ENCODE measurements at regions not wholly inside any gene's neighbourhood (a gene's known extent, or its start where the extent isn't known, plus 50 kb on each side); places are given as distances from the start of the nearest gene placed in this dataset.

DNA sequence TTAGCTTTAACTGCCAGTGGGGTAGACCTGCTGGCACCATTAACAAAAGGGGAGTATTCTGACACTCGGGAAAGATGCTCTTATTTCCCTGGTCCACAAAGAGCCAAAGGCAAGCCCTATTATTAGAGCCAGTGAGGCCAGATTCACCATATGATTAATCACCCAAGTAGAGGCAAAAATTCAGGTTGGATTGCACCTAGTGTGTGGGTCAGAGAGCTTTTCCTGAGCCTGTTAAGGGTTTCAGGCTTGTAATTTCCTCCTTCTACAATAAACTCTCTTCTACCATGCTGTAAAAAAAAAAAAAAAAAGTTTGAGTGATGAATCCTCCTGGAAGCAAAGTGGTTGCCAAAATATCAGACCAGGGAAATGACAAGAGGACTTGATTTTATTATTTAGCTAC, 163.5 kb downstream of the MBL2 start:
- no peaks in the 10 kb centered on the region for H3K9me2 ChIP-seq (ENCODE audit: insufficient read depth, low read length)
- no peaks in the 10 kb centered on the region for H3K79me2 ChIP-seq (replicated peaks; ENCODE audit: insufficient read depth, low read length)
- H3K4me3 ChIP-seq (ENCODE audit: low read length): no peak overlapping the region
- no peak for TF ChIP-seq RAD21 (conservative IDR thresholded peaks at IDR 0.05)
- H3K27ac ChIP-seq (ENCODE audit: low read length): no peak overlapping the region
- no peaks in the 10 kb centered on the region for H3K36me3 ChIP-seq (ENCODE audit: insufficient read depth, low read length)
- H4K20me1 ChIP-seq (ENCODE audit: insufficient read depth): no peaks in the 10 kb centered on the region
- H2AFZ ChIP-seq (ENCODE audit: low read depth, low read length): no peak overlapping the region
- H3F3A ChIP-seq (ENCODE audit: insufficient read depth, low read length, poor library complexity, severe bottlenecking): no peaks in the 10 kb centered on the region
- no peak overlapping the region for H3K4me2 ChIP-seq (ENCODE audit: low read length)
- no peaks in the 10 kb centered on the region for H3K27me3 ChIP-seq (ENCODE audit: insufficient read depth, low read depth, low read length)
- no peak overlapping the region for H3K9ac ChIP-seq (ENCODE audit: low read length)
- H3K9me3 ChIP-seq (ENCODE audit: low read length): no peaks in the 10 kb centered on the region

DNA sequence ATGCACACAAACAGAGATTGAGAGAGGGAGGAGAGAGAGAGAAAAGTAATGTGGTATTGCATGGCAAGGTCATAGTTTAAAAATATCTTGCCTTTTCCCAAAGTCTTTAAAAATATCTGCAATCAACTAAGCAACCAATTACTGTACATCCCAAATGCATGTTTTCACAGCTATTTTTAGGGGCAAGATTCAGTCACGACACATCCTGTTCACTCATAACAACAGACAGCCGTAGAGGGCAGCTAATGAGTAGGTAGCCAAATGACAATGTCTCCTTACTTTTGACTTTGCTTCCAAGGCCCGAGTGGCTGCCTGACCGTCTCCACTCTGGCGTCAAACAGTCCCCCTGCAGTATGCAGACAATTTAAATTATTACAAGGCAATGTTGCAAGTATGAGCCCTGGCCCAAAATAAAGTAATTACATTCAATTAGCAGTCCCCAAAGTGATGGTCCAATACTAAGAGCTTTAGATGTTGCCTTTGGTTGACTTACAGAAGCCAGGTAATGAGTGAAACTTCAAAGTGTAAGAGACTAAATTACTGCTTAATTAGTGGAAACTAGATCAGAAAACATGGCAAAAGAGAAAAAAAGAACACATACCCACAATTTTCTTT, 162.9 kb downstream of the MBL2 start:
- no peaks in the 10 kb centered on the region for H3K79me2 ChIP-seq (replicated peaks; ENCODE audit: insufficient read depth, low read length)
- H3K9ac ChIP-seq (ENCODE audit: low read length): no peak overlapping the region
- no peaks in the 10 kb centered on the region for H3K9me3 ChIP-seq (ENCODE audit: low read length)
- H3K27ac ChIP-seq (ENCODE audit: low read length): no peak overlapping the region
- H4K20me1 ChIP-seq (ENCODE audit: insufficient read depth): no peaks in the 10 kb centered on the region
- no peak for TF ChIP-seq RAD21 (conservative IDR thresholded peaks at IDR 0.05)
- TF ChIP-seq TAF1 (IDR thresholded peaks at IDR 0.05; ENCODE audit: low read depth): no peak
- TF ChIP-seq MXI1 (conservative IDR thresholded peaks at IDR 0.05; ENCODE audit: poor library complexity, severe bottlenecking): no peak
- TF ChIP-seq, protein P1, sequence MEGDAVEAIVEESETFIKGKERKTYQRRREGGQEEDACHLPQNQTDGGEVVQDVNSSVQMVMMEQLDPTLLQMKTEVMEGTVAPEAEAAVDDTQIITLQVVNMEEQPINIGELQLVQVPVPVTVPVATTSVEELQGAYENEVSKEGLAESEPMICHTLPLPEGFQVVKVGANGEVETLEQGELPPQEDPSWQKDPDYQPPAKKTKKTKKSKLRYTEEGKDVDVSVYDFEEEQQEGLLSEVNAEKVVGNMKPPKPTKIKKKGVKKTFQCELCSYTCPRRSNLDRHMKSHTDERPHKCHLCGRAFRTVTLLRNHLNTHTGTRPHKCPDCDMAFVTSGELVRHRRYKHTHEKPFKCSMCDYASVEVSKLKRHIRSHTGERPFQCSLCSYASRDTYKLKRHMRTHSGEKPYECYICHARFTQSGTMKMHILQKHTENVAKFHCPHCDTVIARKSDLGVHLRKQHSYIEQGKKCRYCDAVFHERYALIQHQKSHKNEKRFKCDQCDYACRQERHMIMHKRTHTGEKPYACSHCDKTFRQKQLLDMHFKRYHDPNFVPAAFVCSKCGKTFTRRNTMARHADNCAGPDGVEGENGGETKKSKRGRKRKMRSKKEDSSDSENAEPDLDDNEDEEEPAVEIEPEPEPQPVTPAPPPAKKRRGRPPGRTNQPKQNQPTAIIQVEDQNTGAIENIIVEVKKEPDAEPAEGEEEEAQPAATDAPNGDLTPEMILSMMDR (IDR thresholded peaks at IDR 0.05; ENCODE audit: poor library complexity, severe bottlenecking): no peak
- TF ChIP-seq EP300 (conservative IDR thresholded peaks at IDR 0.05; ENCODE audit: poor library complexity, severe bottlenecking): no peak
- TF ChIP-seq POLR2AphosphoS5 (IDR thresholded peaks at IDR 0.05): no peak
- H3K4me2 ChIP-seq (ENCODE audit: low read length): no peak overlapping the region
- no peak overlapping the region for H3K4me3 ChIP-seq (ENCODE audit: low read length)
- no peaks in the 10 kb centered on the region for H3K36me3 ChIP-seq (ENCODE audit: insufficient read depth, low read length)
- H3F3A ChIP-seq (ENCODE audit: insufficient read depth, low read length, poor library complexity, severe bottlenecking): no peaks in the 10 kb centered on the region
- no peaks in the 10 kb centered on the region for H3K9me2 ChIP-seq (ENCODE audit: insufficient read depth, low read length)
- no peak overlapping the region for H2AFZ ChIP-seq (ENCODE audit: low read depth, low read length)
- H3K27me3 ChIP-seq (ENCODE audit: insufficient read depth, low read depth, low read length): no peaks in the 10 kb centered on the region

DNA sequence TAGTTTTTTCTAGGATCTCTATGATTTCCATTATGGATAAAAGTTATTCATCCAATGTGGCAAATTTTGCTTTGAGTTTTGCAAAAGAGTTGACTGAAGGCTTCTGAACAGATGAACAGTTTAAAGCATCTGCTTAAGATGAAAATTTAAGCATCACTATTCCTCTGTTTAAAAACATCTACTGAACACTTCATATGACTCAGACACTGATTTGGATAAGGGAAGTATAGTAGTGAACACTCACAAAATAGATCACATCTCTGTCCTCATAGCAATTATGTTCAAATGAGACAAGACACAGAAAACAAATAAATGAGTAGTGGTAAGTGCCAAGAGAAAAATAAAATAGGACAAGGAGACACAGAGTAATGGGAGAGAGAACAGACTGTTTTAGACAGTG, 157.3 kb downstream of the MBL2 start:
- no peak overlapping the region for H3K9ac ChIP-seq (ENCODE audit: low read length)
- no peaks in the 10 kb centered on the region for H3F3A ChIP-seq (ENCODE audit: insufficient read depth, low read length, poor library complexity, severe bottlenecking)
- no peaks in the 10 kb centered on the region for H3K9me2 ChIP-seq (ENCODE audit: insufficient read depth, low read length)
- H3K79me2 ChIP-seq (replicated peaks; ENCODE audit: insufficient read depth, low read length): no peaks in the 10 kb centered on the region
- H4K20me1 ChIP-seq (ENCODE audit: insufficient read depth): no peaks in the 10 kb centered on the region
- H3K9me3 ChIP-seq (ENCODE audit: low read length): no peaks in the 10 kb centered on the region
- TF ChIP-seq, protein P2, sequence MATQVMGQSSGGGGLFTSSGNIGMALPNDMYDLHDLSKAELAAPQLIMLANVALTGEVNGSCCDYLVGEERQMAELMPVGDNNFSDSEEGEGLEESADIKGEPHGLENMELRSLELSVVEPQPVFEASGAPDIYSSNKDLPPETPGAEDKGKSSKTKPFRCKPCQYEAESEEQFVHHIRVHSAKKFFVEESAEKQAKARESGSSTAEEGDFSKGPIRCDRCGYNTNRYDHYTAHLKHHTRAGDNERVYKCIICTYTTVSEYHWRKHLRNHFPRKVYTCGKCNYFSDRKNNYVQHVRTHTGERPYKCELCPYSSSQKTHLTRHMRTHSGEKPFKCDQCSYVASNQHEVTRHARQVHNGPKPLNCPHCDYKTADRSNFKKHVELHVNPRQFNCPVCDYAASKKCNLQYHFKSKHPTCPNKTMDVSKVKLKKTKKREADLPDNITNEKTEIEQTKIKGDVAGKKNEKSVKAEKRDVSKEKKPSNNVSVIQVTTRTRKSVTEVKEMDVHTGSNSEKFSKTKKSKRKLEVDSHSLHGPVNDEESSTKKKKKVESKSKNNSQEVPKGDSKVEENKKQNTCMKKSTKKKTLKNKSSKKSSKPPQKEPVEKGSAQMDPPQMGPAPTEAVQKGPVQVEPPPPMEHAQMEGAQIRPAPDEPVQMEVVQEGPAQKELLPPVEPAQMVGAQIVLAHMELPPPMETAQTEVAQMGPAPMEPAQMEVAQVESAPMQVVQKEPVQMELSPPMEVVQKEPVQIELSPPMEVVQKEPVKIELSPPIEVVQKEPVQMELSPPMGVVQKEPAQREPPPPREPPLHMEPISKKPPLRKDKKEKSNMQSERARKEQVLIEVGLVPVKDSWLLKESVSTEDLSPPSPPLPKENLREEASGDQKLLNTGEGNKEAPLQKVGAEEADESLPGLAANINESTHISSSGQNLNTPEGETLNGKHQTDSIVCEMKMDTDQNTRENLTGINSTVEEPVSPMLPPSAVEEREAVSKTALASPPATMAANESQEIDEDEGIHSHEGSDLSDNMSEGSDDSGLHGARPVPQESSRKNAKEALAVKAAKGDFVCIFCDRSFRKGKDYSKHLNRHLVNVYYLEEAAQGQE (IDR thresholded peaks at IDR 0.05; ENCODE audit: borderline replicate concordance): no peak
- no peak for TF ChIP-seq POLR2AphosphoS5 (IDR thresholded peaks at IDR 0.05)
- TF ChIP-seq TAF1 (IDR thresholded peaks at IDR 0.05; ENCODE audit: low read depth): no peak
- TF ChIP-seq MXI1 (conservative IDR thresholded peaks at IDR 0.05; ENCODE audit: poor library complexity, severe bottlenecking): no peak
- TF ChIP-seq RAD21 (conservative IDR thresholded peaks at IDR 0.05): no peak
- no peak for TF ChIP-seq SMC3 (conservative IDR thresholded peaks at IDR 0.05; ENCODE audit: poor library complexity)
- TF ChIP-seq, protein P1 (IDR thresholded peaks at IDR 0.05; ENCODE audit: poor library complexity, severe bottlenecking): no peak
- TF ChIP-seq EZH2 (IDR thresholded peaks at IDR 0.05; ENCODE audit: borderline replicate concordance, insufficient read depth, low read length, poor library complexity, severe bottlenecking): no peak
- TF ChIP-seq EP300 (conservative IDR thresholded peaks at IDR 0.05; ENCODE audit: poor library complexity, severe bottlenecking): no peak
- H3K27ac ChIP-seq (ENCODE audit: low read length): no peak overlapping the region
- no peaks in the 10 kb centered on the region for H3K36me3 ChIP-seq (ENCODE audit: insufficient read depth, low read length)
- no peaks in the 10 kb centered on the region for H3K27me3 ChIP-seq (ENCODE audit: insufficient read depth, low read depth, low read length)
- no peak overlapping the region for H3K4me2 ChIP-seq (ENCODE audit: low read length)
- no peak overlapping the region for H2AFZ ChIP-seq (ENCODE audit: low read depth, low read length)
- H3K4me3 ChIP-seq (ENCODE audit: low read length): no peak overlapping the region

All from neural cell (in vitro differentiated cells).